Activated T-cell treated with anti-CD3 and anti-CD28 coated beads for 24 hours (primary cell): ENCODE measurements at regions not wholly inside any gene's neighbourhood (a gene's known extent, or its start where the extent isn't known, plus 50 kb on each side); places are given as distances from the start of the nearest gene placed in this dataset.

Experiments
- DNase-seq: peaks from one replicate; pipeline ENCODE4 v3.0.0-alpha.2; 2020; ENCODE audit warnings: low read depth

DNA sequence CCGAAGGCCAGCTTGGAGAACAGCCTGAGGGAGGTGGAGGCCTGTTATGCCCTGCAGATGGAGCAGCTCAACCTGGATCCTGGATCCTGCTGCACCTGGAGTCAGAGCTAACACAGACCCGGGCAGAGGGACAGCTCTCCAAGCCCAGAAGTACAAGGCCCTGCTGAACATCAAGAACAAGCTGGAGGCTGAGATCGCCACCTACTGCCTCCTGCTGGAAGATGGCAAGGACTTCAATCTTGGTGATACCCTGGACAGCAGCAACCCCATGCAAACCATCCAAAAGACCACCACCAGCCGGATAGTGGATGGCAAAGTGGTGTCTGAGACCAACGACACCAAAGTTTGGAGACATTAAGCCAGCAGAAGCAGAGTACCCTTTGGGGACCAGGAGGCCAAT, 223.5 kb upstream of the ID4 start:
- DNase-seq: no peak

- no peak for DNase-seq
These were observed 221.1 kb upstream of the ID4 start for GRCh38 chr6:19616022-19616421.

DNA sequence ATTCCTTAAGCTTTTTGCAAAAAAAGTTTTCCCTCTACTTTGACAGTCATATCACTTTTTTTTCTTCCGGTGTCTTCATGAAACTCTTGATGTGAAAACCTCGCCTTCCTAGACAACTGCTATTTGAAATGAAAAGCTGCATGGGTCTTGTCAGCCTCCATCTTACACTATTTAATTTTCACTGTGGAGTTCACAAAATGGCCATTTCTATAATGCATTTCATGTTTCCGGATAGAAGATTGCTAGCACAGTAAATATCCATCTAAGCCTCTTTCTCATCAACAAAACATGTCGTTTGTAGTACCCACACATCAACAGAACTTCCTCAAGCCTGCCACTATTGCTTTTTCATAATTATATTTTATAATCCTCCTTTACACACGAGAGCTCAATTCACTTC, 204.9 kb upstream of the ID4 start:
- no peak for DNase-seq

DNA sequence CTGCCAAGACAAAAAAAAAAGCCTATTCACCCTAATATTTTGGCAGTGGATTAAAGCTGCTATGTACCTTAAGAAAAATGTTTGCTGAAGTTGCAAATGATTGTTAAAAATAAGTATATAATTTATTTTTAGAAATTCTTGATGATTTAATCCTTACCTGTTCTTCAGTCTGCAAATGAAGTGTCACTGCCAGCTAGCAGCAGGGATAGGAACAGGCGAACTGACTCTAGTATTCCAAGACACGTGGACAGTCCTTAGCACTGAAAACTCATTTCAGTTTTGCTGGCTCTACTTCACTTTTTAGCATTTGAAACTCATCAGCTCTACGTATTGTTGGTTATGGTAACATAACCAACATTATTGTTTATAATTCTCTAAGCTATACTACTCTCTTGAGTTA, 204.4 kb upstream of the ID4 start:
- DNase-seq: no peak

- DNase-seq: no peak
These were observed 201.4 kb upstream of the ID4 start for GRCh38 chr6:19635728-19636127.

- no peak for DNase-seq
These were observed 200.2 kb upstream of the ID4 start for GRCh38 chr6:19637010-19637409.

DNA sequence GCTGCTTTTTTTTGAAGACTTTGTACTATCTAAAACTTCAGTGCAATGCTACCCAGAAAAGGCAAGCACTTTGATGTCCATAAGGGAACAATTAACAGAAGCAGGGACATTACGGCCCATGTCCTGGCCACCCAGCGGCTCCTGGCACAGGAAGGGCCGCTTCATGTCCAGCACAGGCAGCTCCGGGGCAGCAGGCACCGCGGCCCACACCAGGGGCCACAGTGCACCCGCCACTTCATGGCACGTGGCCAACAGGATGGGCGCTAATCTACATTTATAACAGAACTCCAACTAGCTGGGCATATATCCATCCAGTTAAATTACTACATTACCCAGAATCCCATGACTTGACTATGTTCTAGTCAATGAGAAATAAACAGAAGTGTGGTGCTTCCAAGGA, 198.2 kb upstream of the ID4 start:
- DNase-seq: no peak

- no peak for DNase-seq
These were observed 193.9 kb upstream of the ID4 start for GRCh38 chr6:19643287-19643686.

DNA sequence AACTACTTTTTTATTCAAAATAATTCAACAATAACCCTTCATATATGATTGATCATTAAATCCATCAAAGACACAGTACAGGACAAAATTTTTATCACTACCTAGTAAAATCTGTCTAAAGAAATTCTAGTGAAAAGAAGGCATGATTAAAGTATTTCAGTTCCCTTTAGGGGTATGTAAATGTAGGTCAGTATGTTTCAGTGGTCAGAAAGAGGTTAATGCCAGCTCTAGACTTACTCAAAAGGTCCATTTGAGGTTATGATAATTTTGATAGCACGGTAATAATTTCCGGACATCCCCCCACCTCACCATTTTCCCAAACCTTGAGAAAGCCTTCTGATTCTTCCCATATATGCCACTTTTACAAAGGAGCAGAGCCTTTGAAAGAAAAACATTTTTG, 193.5 kb upstream of the ID4 start:
- DNase-seq: no peak

DNA sequence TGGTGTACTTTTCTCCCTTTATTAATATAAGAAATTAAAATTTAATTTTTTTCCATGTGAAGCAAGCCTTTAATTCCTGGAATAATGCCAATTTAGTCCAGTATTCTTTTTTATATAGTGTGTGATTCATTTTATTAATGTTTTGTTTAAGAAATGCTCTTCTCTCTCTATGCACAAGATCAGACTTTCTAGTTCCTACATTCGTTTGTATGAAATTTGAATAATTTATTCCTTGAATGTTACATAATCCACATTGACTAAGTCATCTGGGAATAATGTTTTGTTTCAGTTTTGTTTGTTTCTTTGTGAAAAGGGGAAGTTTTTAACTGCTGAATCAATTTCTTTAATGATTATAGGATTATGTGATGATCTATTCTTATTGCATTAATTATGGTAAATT, 181.4 kb upstream of the ID4 start:
- DNase-seq: no peak

- DNase-seq: no peak
These were observed 176.9 kb upstream of the ID4 start for GRCh38 chr6:19660123-19660910.

DNA sequence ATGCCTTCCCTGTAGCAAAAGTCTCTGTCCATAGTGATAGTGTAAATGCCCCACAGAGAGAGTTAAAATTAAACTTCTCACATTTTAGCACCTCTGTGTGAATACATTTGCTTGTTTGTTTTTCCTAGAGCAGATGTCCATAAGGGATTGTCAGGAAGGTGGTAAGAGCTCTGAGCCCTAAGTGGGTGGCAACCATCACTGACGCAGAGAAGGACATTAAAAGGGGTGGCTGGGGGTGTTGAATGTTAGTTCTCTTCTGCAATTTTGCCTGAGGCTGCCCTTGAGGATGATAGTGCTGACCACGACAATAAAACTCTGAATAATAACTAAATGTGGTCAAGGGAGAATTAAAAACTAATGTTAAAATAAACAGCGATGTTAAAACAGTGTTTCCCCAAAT, 174.3 kb upstream of the ID4 start:
- DNase-seq: no peak

GRCh38 chr6:19663479-19663878, 173.7 kb upstream of the ID4 start:
- DNase-seq: no peak

GRCh38 chr6:19664050-19664449, 173.1 kb upstream of the ID4 start:
- DNase-seq: no peak

GRCh38 chr6:19664878-19665612, 172.1 kb upstream of the ID4 start:
- DNase-seq: no peak

DNA sequence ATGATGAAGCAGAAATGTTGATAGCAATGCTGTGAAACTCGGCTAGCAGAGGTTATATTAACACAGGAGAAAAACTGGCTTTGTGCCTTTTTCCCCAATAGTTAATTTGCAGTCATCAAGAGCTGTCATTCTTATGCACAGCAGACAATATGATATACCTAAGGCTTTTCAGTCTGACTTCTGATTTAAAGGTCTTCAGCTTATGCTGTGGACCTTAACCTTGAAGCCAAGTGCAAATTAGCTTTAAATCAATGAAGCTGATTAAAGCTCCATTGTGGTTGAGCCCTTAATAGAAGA, 171.6 kb upstream of the ID4 start:
- no peak for DNase-seq

DNA sequence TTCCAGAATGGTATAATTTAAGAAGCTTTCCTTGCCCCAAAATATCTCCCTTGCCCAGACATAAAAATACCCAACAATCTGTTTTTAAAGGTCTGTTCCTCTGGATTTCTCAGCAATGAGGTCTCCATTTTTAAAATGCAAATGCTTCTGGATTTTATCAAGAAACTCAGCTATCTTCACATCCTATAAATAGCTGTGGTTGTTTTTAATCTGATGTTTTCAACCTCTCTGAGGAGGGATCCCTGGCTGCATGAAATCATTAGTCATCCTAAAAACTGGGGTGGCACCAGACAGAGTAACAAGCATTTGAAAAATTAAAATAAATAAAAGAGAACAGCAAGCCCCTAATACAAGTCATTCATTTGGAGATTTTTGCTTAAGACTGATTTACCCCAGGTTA, 168.5 kb upstream of the ID4 start:
- DNase-seq: no peak

DNA sequence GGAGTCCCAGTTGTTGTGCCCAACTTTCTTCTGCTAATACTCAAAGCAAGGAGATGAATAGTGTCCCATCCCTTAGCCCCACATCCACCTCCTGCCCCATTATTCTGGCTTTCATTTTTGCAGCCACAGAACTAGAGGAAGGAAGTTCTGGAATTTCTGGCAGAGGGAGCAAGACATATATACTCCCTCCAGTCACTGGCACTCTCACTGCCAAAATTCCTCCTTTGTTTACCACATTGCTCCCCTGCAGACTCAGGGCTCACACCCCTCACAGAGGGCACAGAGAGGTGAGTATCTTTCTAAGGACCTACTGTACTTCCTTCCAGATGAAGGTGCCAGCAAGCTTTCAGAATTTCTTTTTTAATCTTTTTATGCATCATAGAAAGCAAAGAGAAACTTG, 168.0 kb upstream of the ID4 start:
- DNase-seq: no peak

DNA sequence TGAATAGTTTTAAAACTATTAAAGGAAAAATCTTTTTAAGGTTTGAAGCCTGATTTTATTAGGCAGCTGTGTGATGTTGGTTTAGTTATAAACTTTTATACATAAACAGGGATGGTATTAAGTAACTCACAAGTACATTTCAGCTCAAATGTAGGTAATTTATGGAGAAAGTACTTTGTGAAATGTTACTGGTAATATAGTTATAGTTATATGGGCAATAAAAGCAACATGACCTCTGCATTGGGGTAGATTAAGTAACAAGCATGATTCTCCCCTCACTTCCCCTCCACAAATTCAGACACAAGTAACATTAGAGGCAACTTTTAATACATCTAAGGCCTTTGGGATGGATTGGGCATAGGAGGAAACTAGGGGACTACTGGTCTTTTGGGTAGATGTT, 154.3 kb upstream of the ID4 start:
- DNase-seq: no peak

GRCh38 chr6:19690325-19691075, 146.7 kb upstream of the ID4 start:
- DNase-seq: no peak

DNA sequence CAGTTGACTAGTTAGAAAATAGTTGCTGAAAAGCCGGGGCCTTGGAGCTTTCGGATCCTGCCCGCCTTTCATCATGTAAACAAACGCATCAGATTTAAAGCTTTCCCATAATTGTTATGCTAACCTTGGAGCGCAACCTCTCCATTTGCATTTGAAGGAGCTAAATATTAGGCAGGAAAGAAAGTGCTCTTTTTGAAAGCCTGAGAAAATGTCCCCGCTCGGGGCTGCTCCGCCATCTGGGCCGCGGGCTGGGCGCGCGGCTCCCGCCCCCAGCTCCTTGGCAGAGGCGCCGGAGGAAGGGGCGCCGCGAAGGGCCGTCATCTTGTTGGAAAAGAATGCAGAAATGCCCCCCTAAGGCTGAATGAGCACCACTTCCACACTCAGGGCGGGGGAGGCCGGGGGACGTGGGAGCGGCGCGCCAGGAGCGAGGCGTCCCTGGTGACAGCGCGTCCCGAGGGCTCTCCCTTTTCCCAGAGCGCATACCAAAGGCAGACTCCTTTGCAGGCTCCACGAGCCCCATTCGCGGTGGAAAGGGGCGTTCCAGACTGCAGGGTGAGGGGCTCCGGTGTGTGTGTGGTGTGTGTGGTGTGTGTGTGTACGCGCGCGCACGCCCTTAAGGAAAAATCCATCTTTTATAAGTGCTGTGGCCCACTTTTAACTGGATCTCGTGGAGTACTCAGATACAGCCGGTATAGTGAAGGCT, 145.6 kb upstream of the ID4 start:
- DNase-seq: no peak

GRCh38 chr6:19692506-19693298, 144.5 kb upstream of the ID4 start:
- DNase-seq: no peak
